ENCODE measurements at regions not wholly inside any gene's neighbourhood (a gene's known extent, or its start where the extent isn't known, plus 50 kb on each side); places are given as distances from the start of the nearest gene placed in this dataset.
"Not testable (repeated sequence)": the region's sequence is repeated elsewhere in the genome, so short reads cannot be mapped to it uniquely, and the experiment has no call there.

- DNase-seq (ENCODE audit: extremely low read depth, low read depth, low spot score): no peak
These were observed 149.8 kb upstream of the PALMD start for GRCh38 chr1:99496067-99496466.

GRCh38 chr1:99497690-99498089 lies 148.2 kb upstream of the PALMD start:
- no peak for DNase-seq (ENCODE audit: extremely low read depth, low read depth, low spot score)

GRCh38 chr1:99500541-99500940 lies 145.4 kb upstream of the PALMD start:
- DNase-seq (ENCODE audit: extremely low read depth, low read depth, low spot score): no peak

GRCh38 chr1:99501871-99502270 lies 144.0 kb upstream of the PALMD start:
- DNase-seq (ENCODE audit: extremely low read depth, low read depth, low spot score): no peak

- DNase-seq (ENCODE audit: extremely low read depth, low read depth, low spot score): no peak
These were observed 143.5 kb upstream of the PALMD start for GRCh38 chr1:99502400-99502799.

- no peak for DNase-seq (ENCODE audit: extremely low read depth, low read depth, low spot score)
These were observed 142.6 kb upstream of the PALMD start for GRCh38 chr1:99503276-99503747.

GRCh38 chr1:99504287-99504686 lies 141.6 kb upstream of the PALMD start:
- no peak for DNase-seq (ENCODE audit: extremely low read depth, low read depth, low spot score)

GRCh38 chr1:99506631-99507030 lies 139.3 kb upstream of the PALMD start:
- DNase-seq (ENCODE audit: extremely low read depth, low read depth, low spot score): no peak

- not testable (repeated sequence) for DNase-seq (ENCODE audit: extremely low read depth, low read depth, low spot score)
These were observed 138.5 kb upstream of the PALMD start for GRCh38 chr1:99507446-99507845.

- DNase-seq (ENCODE audit: extremely low read depth, low read depth, low spot score): no peak
These were observed 137.8 kb upstream of the PALMD start for GRCh38 chr1:99507906-99508732.

- DNase-seq (ENCODE audit: extremely low read depth, low read depth, low spot score): not testable (repeated sequence)
These were observed 137.0 kb upstream of the PALMD start for GRCh38 chr1:99508733-99509445.

- not testable (repeated sequence) for DNase-seq (ENCODE audit: extremely low read depth, low read depth, low spot score)
These were observed 130.9 kb upstream of the PALMD start for GRCh38 chr1:99514823-99515552.

GRCh38 chr1:99516141-99516540 lies 129.8 kb upstream of the PALMD start:
- no peak for DNase-seq (ENCODE audit: extremely low read depth, low read depth, low spot score)

GRCh38 chr1:99520121-99520520 lies 125.8 kb upstream of the PALMD start:
- DNase-seq (ENCODE audit: extremely low read depth, low read depth, low spot score): no peak

GRCh38 chr1:99525331-99525730 lies 120.6 kb upstream of the PALMD start:
- no peak for DNase-seq (ENCODE audit: extremely low read depth, low read depth, low spot score)

- no peak for DNase-seq (ENCODE audit: extremely low read depth, low read depth, low spot score)
These were observed 118.8 kb upstream of the PALMD start for GRCh38 chr1:99527078-99527477.

GRCh38 chr1:99527545-99527944 lies 118.4 kb upstream of the PALMD start:
- no peak for DNase-seq (ENCODE audit: extremely low read depth, low read depth, low spot score)

GRCh38 chr1:99529002-99529401 lies 116.9 kb upstream of the PALMD start:
- no peak for DNase-seq (ENCODE audit: extremely low read depth, low read depth, low spot score)

GRCh38 chr1:99531578-99532275 lies 114.2 kb upstream of the PALMD start:
- DNase-seq (ENCODE audit: extremely low read depth, low read depth, low spot score): no peak

- DNase-seq (ENCODE audit: extremely low read depth, low read depth, low spot score): no peak
These were observed 113.7 kb upstream of the PALMD start for GRCh38 chr1:99532276-99532580.
